Fibroblast of lung (primary cell): ENCODE measurements at regions not wholly inside any gene's neighbourhood (a gene's known extent, or its start where the extent isn't known, plus 50 kb on each side); places are given as distances from the start of the nearest gene placed in this dataset.

ENCODE experiments used
- EZH2 ChIP-seq: IDR thresholded peaks from 2 replicates; pipeline ENCODE4 v1.5.1; 2012; ENCODE audit warnings: low read length, control low read depth, mild to moderate bottlenecking; ENCODE audit errors: missing control alignments
- TF ChIP-seq, protein P1 (sequence below), 2 donors: IDR thresholded peaks in 1 of 2; conservative IDR thresholded peaks in 1 of 2; 1 replicate in 1 of 2; 2 replicates in 1 of 2; pipeline ENCODE4 v1.5.1; 2011 to 2012; ENCODE audit warnings: low read length in 2 of 2, control low read depth in 1 of 2, inconsistent platforms in 1 of 2, low read depth in 1 of 2, mild to moderate bottlenecking in 1 of 2

- TF ChIP-seq, protein P1, sequence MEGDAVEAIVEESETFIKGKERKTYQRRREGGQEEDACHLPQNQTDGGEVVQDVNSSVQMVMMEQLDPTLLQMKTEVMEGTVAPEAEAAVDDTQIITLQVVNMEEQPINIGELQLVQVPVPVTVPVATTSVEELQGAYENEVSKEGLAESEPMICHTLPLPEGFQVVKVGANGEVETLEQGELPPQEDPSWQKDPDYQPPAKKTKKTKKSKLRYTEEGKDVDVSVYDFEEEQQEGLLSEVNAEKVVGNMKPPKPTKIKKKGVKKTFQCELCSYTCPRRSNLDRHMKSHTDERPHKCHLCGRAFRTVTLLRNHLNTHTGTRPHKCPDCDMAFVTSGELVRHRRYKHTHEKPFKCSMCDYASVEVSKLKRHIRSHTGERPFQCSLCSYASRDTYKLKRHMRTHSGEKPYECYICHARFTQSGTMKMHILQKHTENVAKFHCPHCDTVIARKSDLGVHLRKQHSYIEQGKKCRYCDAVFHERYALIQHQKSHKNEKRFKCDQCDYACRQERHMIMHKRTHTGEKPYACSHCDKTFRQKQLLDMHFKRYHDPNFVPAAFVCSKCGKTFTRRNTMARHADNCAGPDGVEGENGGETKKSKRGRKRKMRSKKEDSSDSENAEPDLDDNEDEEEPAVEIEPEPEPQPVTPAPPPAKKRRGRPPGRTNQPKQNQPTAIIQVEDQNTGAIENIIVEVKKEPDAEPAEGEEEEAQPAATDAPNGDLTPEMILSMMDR (conservative IDR thresholded peaks at IDR 0.05 in 1 of 2, IDR thresholded peaks at IDR 0.05 in 1 of 2; ENCODE audit: low read depth in 1 of 2, low read length in 2 of 2): no peak
- TF ChIP-seq EZH2: no peak
These were observed 263.9 kb downstream of the TOX3 start for GRCh38 chr16:52283018-52283417.
